GM23338 (cell line): ENCODE measurements at regions not wholly inside any gene's neighbourhood (a gene's known extent, or its start where the extent isn't known, plus 50 kb on each side); places are given as distances from the start of the nearest gene placed in this dataset.
"Not testable (repeated sequence)": the region's sequence is repeated elsewhere in the genome, so short reads cannot be mapped to it uniquely, and the experiment has no call there.

Experiments used
- ATAC-seq: fragments of 200-7000 bp; cut with Tn5 transposase; 3 replicates; pipeline ENCODE4 v1.9.1; 2020
- DNase-seq: peaks from one replicate; pipeline ENCODE4 v3.0.0-alpha.2; 2015; ENCODE audit warnings: low spot score
- H2AFZ ChIP-seq: fragments of 200-600 bp; sonication (generic); 2 replicates; pipeline ENCODE4 v1.8.0; 2016; ENCODE audit warnings: antibody characterized with exemption, mild to moderate bottlenecking, moderate library complexity
- H3F3A ChIP-seq: fragments of 200-600 bp; sonication (generic); replicated peaks from 2 replicates; pipeline ENCODE4 v1.8.0; 2017; ENCODE audit warnings: antibody characterized with exemption, mixed run types, low read depth
- H3K27ac ChIP-seq: fragments of 200-600 bp; sonication (generic); 2 replicates; pipeline ENCODE4 v1.6.1; 2016; ENCODE audit warnings: low read depth
- H3K27me3 ChIP-seq: fragments of 200-600 bp; sonication (generic); 2 replicates; pipeline ENCODE4 v1.8.0; 2016; ENCODE audit warnings: mild to moderate bottlenecking, mixed run types, moderate library complexity; ENCODE audit not compliant: insufficient read depth
- H3K36me3 ChIP-seq: fragments of 200-600 bp; sonication (generic); 2 replicates; pipeline ENCODE4 v1.8.0; 2016; ENCODE audit warnings: mild to moderate bottlenecking; ENCODE audit not compliant: insufficient read depth
- H3K4me1 ChIP-seq: fragments of 200-600 bp; sonication (generic); 2 replicates; pipeline ENCODE4 v1.8.0; 2016; ENCODE audit warnings: mild to moderate bottlenecking, moderate library complexity; ENCODE audit not compliant: insufficient read depth
- H3K4me2 ChIP-seq: fragments of 200-600 bp; sonication (generic); 2 replicates; pipeline ENCODE4 v1.7.1; 2017; ENCODE audit warnings: mixed run types
- H3K4me3 ChIP-seq: fragments of 200-600 bp; sonication (generic); 2 replicates; pipeline ENCODE4 v1.6.1; 2016; ENCODE audit warnings: mixed run types
- H3K79me2 ChIP-seq: fragments of 200-600 bp; sonication (generic); replicated peaks from 2 replicates; pipeline ENCODE4 v1.8.0; 2017; ENCODE audit warnings: mild to moderate bottlenecking; ENCODE audit not compliant: insufficient read depth
- H3K9me2 ChIP-seq: fragments of 200-600 bp; sonication (generic); 2 replicates; pipeline ENCODE4 v1.8.0; 2017; ENCODE audit not compliant: insufficient read depth
- H4K20me1 ChIP-seq: fragments of 200-600 bp; sonication (generic); replicated peaks from 2 replicates; pipeline ENCODE4 v1.8.0; 2017; ENCODE audit warnings: mild to moderate bottlenecking; ENCODE audit not compliant: insufficient read depth
- H3K27ac Mint-ChIP-seq: 2 replicates; pipeline ENCODE4 v1.8.0; 2020; ENCODE audit warnings: inconsistent platforms, mild to moderate bottlenecking, moderate library complexity, mixed read lengths
- H3K27me3 Mint-ChIP-seq: 3 replicates; pipeline ENCODE4 v1.8.0; 2022; ENCODE audit warnings: low read depth, mild to moderate bottlenecking, moderate library complexity, mixed read lengths, inconsistent platforms; ENCODE audit not compliant: insufficient read depth, poor library complexity
- H3K36me3 Mint-ChIP-seq: 3 replicates; pipeline ENCODE4 v1.8.0; 2021; ENCODE audit warnings: low read depth, mild to moderate bottlenecking, inconsistent platforms, moderate library complexity, mixed read lengths
- H3K4me1 Mint-ChIP-seq: 3 replicates; pipeline ENCODE4 v1.8.0; 2020; ENCODE audit warnings: mild to moderate bottlenecking, inconsistent platforms, mixed read lengths
- H3K4me3 Mint-ChIP-seq: 3 replicates; pipeline ENCODE4 v1.8.0; 2021; ENCODE audit warnings: moderate library complexity, mild to moderate bottlenecking, inconsistent platforms, mixed read lengths
- H3K9me3 Mint-ChIP-seq: 3 replicates; pipeline ENCODE4 v1.8.0; 2020; ENCODE audit warnings: moderate library complexity, mild to moderate bottlenecking, inconsistent platforms, mixed read lengths
- CREB1 ChIP-seq: fragments of 250-450 bp; sonication (Bioruptor Pico); IDR thresholded peaks from 2 replicates; pipeline ENCODE4 v1.5.0; 2020; ENCODE audit warnings: low read depth, mild to moderate bottlenecking, moderate library complexity
- CTCF ChIP-seq, 2 experiments: fragments of 200-600 bp in 1 of 2; sonication (generic) in 1 of 2; conservative IDR thresholded peaks; 2 replicates each; pipeline versions ENCODE4 v1.5.1 to v1.6.1; 2016 to 2017; ENCODE audit warnings: antibody characterized with exemption in 2 of 2, low read depth in 2 of 2, mild to moderate bottlenecking in 2 of 2, moderate library complexity in 1 of 2
- ETS1 ChIP-seq: IDR thresholded peaks from 2 replicates; pipeline ENCODE4 v1.6.1; 2016; ENCODE audit warnings: antibody characterized with exemption
- EZH2phosphoT487 ChIP-seq: fragments of 200-600 bp; sonication (generic); IDR thresholded peaks from one replicate; pipeline ENCODE4 v1.8.1; 2018; ENCODE audit warnings: antibody characterized with exemption; ENCODE audit not compliant: unreplicated experiment
- JUNB ChIP-seq: IDR thresholded peaks from one replicate; pipeline ENCODE4 v1.6.1; 2016; ENCODE audit warnings: antibody characterized with exemption; ENCODE audit not compliant: unreplicated experiment
- NANOG ChIP-seq: IDR thresholded peaks from 2 replicates; pipeline ENCODE4 v1.6.1; 2016; ENCODE audit warnings: antibody characterized with exemption, borderline replicate concordance
- POLR2AphosphoS5 ChIP-seq: IDR thresholded peaks from 2 replicates; pipeline ENCODE4 v1.6.1; 2016; ENCODE audit warnings: antibody characterized with exemption, low read depth
- REST ChIP-seq: IDR thresholded peaks from one replicate; pipeline ENCODE4 v1.6.1; 2018; ENCODE audit warnings: antibody characterized with exemption; ENCODE audit not compliant: unreplicated experiment
- STAT1 ChIP-seq: IDR thresholded peaks from one replicate; pipeline ENCODE4 v1.6.1; 2016; ENCODE audit warnings: antibody characterized with exemption; ENCODE audit not compliant: unreplicated experiment
- ZNF114 ChIP-seq: fragments of 250-450 bp; sonication (Bioruptor Pico); IDR thresholded peaks from 2 replicates; pipeline ENCODE4 v1.5.0; 2020; ENCODE audit warnings: mild to moderate bottlenecking, moderate library complexity
- ZNF331 ChIP-seq: fragments of 250-450 bp; sonication (Bioruptor Pico); IDR thresholded peaks from 2 replicates; pipeline ENCODE4 v1.5.0; 2020; ENCODE audit warnings: low read depth, mild to moderate bottlenecking, moderate library complexity

- TF ChIP-seq CTCF (conservative IDR thresholded peaks at IDR 0.05; ENCODE audit: low read depth in 2 of 2) (no peak), CREB1 (no peak), REST (no peak), EZH2phosphoT487 (no peak), STAT1 (no peak), POLR2AphosphoS5 (no peak)
Observed at GRCh38 chr6:53424300-53424699, 75.5 kb upstream of the ELOVL5 start (continued).

GRCh38 chr6:53423560-53423959 lies 74.8 kb upstream of the ELOVL5 start:
- not testable (repeated sequence) for H3K36me3 Mint-ChIP-seq, H3K36me3 ChIP-seq

GRCh38 chr6:53419026-53419425 lies 70.3 kb upstream of the ELOVL5 start:
- ATAC-seq (no peak), DNase-seq (no peak)
- Mint-ChIP-seq H3K27ac (no peak overlapping the region), H3K4me1 (peaks cover under 1% of the 10 kb centered on the region; the same call in 1 of the 3 replicates), H3K27me3 (no peaks in the 10 kb centered on the region), H3K9me3 (no peaks in the 10 kb centered on the region), H3K4me3 (no peak overlapping the region), H3K36me3 (no peaks in the 10 kb centered on the region)
- Histone ChIP-seq H3K4me1 (no peaks in the 10 kb centered on the region), H3K36me3 (no peaks in the 10 kb centered on the region), H3K79me2 (no peaks in the 10 kb centered on the region), H3K27me3 (no peaks in the 10 kb centered on the region), H3K4me3 (no peak overlapping the region), H4K20me1 (no peaks in the 10 kb centered on the region), H3F3A (no peaks in the 10 kb centered on the region), H3K4me2 (no peak overlapping the region), H3K9me2 (no peaks in the 10 kb centered on the region; the same call in 1 of the 2 replicates), H2AFZ (no peak overlapping the region), H3K27ac (no peak overlapping the region)
- no peak for TF ChIP-seq ZNF331 (CRISPR knock-in tag)
- no peak for TF ChIP-seq NANOG
- no peak for TF ChIP-seq CREB1
- no peak for TF ChIP-seq STAT1
- no peak for TF ChIP-seq JUNB
- TF ChIP-seq REST: no peak
- TF ChIP-seq ZNF114 (CRISPR knock-in tag): no peak
- no peak for TF ChIP-seq CTCF (conservative IDR thresholded peaks at IDR 0.05; ENCODE audit: low read depth in 2 of 2)
- no peak for TF ChIP-seq POLR2AphosphoS5
- no peak for TF ChIP-seq EZH2phosphoT487
- TF ChIP-seq ETS1: no peak

More at GRCh38 chr6:53423560-53423959, 74.8 kb upstream of the ELOVL5 start:
- H3K27me3 Mint-ChIP-seq, H2AFZ ChIP-seq, ATAC-seq, H3K4me1 Mint-ChIP-seq, H3K4me2 ChIP-seq, DNase-seq, H3K9me3 Mint-ChIP-seq, H3K27ac Mint-ChIP-seq, H3K4me3 Mint-ChIP-seq, H3K27ac ChIP-seq, H3K79me2 ChIP-seq, H3K4me1 ChIP-seq, H4K20me1 ChIP-seq, H3F3A ChIP-seq, H3K4me3 ChIP-seq, H3K27me3 ChIP-seq, H3K9me2 ChIP-seq: not testable (repeated sequence)
